Uterus (tissue), 3 donors: ENCODE measurements at regions not wholly inside any gene's neighbourhood (a gene's known extent, or its start where the extent isn't known, plus 50 kb on each side); places are given as distances from the start of the nearest gene placed in this dataset.

Experiments
- DNase-seq, 2 donors: peaks; one replicate each; pipeline ENCODE4 v3.0.0-alpha.2; 2019 to 2020
- H3K27ac ChIP-seq, 2 donors: fragments of 200-600 bp; sonication (generic); 1 replicate in 1 of 2; 2 replicates in 1 of 2; pipeline ENCODE4 v1.5.1; 2016 to 2018
- H3K27me3 ChIP-seq, 2 donors: fragments of 200-600 bp; sonication (generic); one replicate each; pipeline ENCODE4 v1.5.1; 2018 to 2019; ENCODE audit warnings: control low read depth in 1 of 2
- H3K36me3 ChIP-seq, 2 donors: fragments of 200-600 bp; sonication (generic); one replicate each; pipeline ENCODE4 v1.5.1; 2019; ENCODE audit warnings: control low read depth in 1 of 2
- H3K4me1 ChIP-seq, 2 donors: fragments of 200-600 bp; sonication (generic); one replicate each; pipeline ENCODE4 v1.5.1; 2018 to 2019; ENCODE audit warnings: control low read depth in 1 of 2
- H3K4me3 ChIP-seq, 2 donors: fragments of 200-600 bp; sonication (generic); 1 replicate in 1 of 2; 2 replicates in 1 of 2; pipeline ENCODE4 v1.5.1; 2018 to 2019; ENCODE audit warnings: mild to moderate bottlenecking in 1 of 2
- H3K9me3 ChIP-seq, 2 donors: fragments of 200-600 bp; sonication (generic); one replicate each; pipeline ENCODE4 v1.5.1; 2019; ENCODE audit warnings: control low read depth in 1 of 2
- CTCF ChIP-seq, 4 experiments: fragments of 200-600 bp in 2 of 4; fragments of 450-650 bp in 2 of 4; sonication (generic) in 2 of 4; IDR thresholded peaks; one replicate each; pipeline ENCODE4 v1.5.1; 2016 to 2019; ENCODE audit warnings: antibody characterized with exemption in 4 of 4, mild to moderate bottlenecking in 2 of 4, moderate library complexity in 1 of 4
- POLR2A ChIP-seq, 2 donors: fragments of 450-650 bp; IDR thresholded peaks; one replicate each; pipeline ENCODE4 v1.6.1; 2016; ENCODE audit warnings: antibody characterized with exemption in 2 of 2, mild to moderate bottlenecking in 1 of 2, moderate library complexity in 1 of 2
- intact Hi-C: fragments of 100-400 bp; cut with DNase I; formaldehyde crosslinking; loops from one replicate; pipeline ENCODE4 v1.15.1; 2023; ENCODE audit warnings: low total_unique reads
- donor health status: DM: yes; HTN: yes; CAD: no.

DNA sequence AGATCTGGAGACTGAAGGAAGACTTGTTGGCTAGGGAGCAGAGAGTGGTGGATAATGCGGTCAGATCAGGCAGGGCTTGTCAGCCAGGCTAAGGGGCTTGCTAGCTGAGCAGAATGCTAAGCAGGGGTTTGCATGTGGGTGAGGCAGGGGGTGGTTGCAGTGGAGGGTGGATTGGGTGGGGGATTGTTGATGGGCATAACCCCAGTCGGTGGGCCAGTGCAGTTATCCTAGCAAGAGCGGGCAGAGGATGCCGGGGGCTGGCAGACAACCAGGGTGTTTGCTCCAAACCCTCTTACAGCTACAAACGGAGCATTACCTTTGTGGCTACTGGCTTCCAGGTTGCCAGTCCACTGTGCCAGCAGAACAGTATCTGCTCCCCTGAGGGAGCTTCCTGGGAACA, 131.5 kb upstream of the LGALSL start:
- H3K27me3 ChIP-seq = no peaks in the 10 kb centered on the region
- intact Hi-C loops = loop anchor here (10.0 kb wide), 1 partner anchor 268 kb away; no protein-coding TSS in a partner anchor
- no peaks in the 10 kb centered on the region for H3K4me1 ChIP-seq
- H3K36me3 ChIP-seq = no peaks in the 10 kb centered on the region
- TF ChIP-seq CTCF (IDR thresholded peaks at IDR 0.05) (no peak), POLR2A (IDR thresholded peaks at IDR 0.05) (no peak)
- no peak overlapping the region for H3K4me3 ChIP-seq
- no peaks in the 10 kb centered on the region for H3K9me3 ChIP-seq
- no peak overlapping the region for H3K27ac ChIP-seq
- no peak for DNase-seq

DNA sequence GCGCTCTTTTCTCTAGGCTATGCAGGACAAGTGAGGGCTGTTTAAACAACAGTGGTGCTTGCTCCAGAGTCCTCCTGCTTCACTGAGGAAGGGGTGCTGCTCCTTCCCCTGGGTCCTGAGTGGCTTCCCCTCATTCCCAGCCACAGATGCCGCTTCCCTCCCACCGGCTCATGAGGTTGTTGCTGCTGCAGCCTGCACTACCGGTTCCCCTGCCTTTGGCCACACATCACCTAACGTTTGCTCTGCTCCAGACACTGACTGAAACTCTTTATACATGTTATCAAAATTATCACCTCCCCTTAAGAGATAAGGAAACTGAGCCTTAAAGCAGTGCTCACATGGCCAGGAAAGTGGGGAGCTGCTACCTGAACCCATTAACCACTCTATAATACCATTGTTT, 130.8 kb upstream of the LGALSL start:
- TF ChIP-seq CTCF (IDR thresholded peaks at IDR 0.05) (no peak), POLR2A (IDR thresholded peaks at IDR 0.05) (no peak)
- H3K27ac ChIP-seq = no peak overlapping the region
- H3K27me3 ChIP-seq = no peaks in the 10 kb centered on the region
- intact Hi-C loops = loop anchor here (10.0 kb wide), 1 partner anchor 268 kb away; no protein-coding TSS in a partner anchor
- H3K9me3 ChIP-seq = no peaks in the 10 kb centered on the region
- no peak overlapping the region for H3K4me3 ChIP-seq
- H3K36me3 ChIP-seq = no peaks in the 10 kb centered on the region
- no peaks in the 10 kb centered on the region for H3K4me1 ChIP-seq
- DNase-seq = no peak

GRCh38 chr2:64324746-64325410, 129.1 kb upstream of the LGALSL start:
- H3K9me3 ChIP-seq = no peaks in the 10 kb centered on the region
- TF ChIP-seq POLR2A (IDR thresholded peaks at IDR 0.05) = no peak
- TF ChIP-seq CTCF (IDR thresholded peaks at IDR 0.05) = no peak
- no peaks in the 10 kb centered on the region for H3K36me3 ChIP-seq
- no peak for DNase-seq
- H3K4me3 ChIP-seq = no peak overlapping the region
- intact Hi-C loops = loop anchor here (10.0 kb wide), 1 partner anchor 270 kb away; no protein-coding TSS in a partner anchor
- no peak overlapping the region for H3K27ac ChIP-seq
- H3K27me3 ChIP-seq = no peaks in the 10 kb centered on the region
- H3K4me1 ChIP-seq = no peaks in the 10 kb centered on the region

GRCh38 chr2:64325477-64325851, 128.5 kb upstream of the LGALSL start:
- no peak for DNase-seq
- H3K27ac ChIP-seq = no peak overlapping the region
- no peak for TF ChIP-seq CTCF (IDR thresholded peaks at IDR 0.05)
- no peak for TF ChIP-seq POLR2A (IDR thresholded peaks at IDR 0.05)
- H3K9me3 ChIP-seq = no peaks in the 10 kb centered on the region
- no peaks in the 10 kb centered on the region for H3K27me3 ChIP-seq
- intact Hi-C loops = loop anchor here (10.0 kb wide), 1 partner anchor 271 kb away; no protein-coding TSS in a partner anchor
- no peaks in the 10 kb centered on the region for H3K36me3 ChIP-seq
- no peaks in the 10 kb centered on the region for H3K4me1 ChIP-seq
- H3K4me3 ChIP-seq = no peak overlapping the region

GRCh38 chr2:64325852-64326577, 127.9 kb upstream of the LGALSL start:
- intact Hi-C loops = loop anchor here (10.0 kb wide), 1 partner anchor 271 kb away; no protein-coding TSS in a partner anchor
- Histone ChIP-seq H3K9me3 (no peaks in the 10 kb centered on the region), H3K27me3 (no peaks in the 10 kb centered on the region), H3K4me3 (no peak overlapping the region), H3K4me1 (peaks cover 0 to 1% of the 10 kb centered on the region in 2 donors), H3K27ac (no peak overlapping the region), H3K36me3 (no peaks in the 10 kb centered on the region)
- DNase-seq = no peak
- no peak for TF ChIP-seq POLR2A (IDR thresholded peaks at IDR 0.05)
- TF ChIP-seq CTCF (IDR thresholded peaks at IDR 0.05) = no peak
